HG03108 (cell line): ENCODE measurements at regions not wholly inside any gene's neighbourhood (a gene's known extent, or its start where the extent isn't known, plus 50 kb on each side); places are given as distances from the start of the nearest gene placed in this dataset.

Experiments
- ATAC-seq: cut with Tn5 transposase; IDR thresholded peaks from one replicate; pipeline ENCODE4 v1.9.1; 2021; ENCODE audit warnings: moderate library complexity; ENCODE audit not compliant: unreplicated experiment

DNA sequence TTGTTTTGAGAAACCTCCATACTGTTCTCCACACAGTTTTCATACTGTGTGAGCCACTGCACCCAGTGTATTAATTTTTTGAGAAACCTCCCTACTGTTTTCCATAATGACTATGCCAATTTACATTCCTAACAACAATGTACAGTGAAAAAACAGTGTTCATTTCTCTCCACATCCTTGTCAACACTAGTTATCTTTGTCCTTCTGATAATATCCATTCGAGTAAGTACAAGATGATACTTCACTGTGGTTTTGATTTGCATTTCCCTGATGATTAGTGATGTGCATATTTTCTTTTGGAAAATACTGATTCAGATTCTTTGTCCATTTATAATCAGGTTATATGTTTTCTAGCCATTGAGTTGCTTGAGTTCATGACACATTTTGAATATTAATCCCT lies 462.0 kb downstream of the CDH11 start:
- ATAC-seq, result no peak

DNA sequence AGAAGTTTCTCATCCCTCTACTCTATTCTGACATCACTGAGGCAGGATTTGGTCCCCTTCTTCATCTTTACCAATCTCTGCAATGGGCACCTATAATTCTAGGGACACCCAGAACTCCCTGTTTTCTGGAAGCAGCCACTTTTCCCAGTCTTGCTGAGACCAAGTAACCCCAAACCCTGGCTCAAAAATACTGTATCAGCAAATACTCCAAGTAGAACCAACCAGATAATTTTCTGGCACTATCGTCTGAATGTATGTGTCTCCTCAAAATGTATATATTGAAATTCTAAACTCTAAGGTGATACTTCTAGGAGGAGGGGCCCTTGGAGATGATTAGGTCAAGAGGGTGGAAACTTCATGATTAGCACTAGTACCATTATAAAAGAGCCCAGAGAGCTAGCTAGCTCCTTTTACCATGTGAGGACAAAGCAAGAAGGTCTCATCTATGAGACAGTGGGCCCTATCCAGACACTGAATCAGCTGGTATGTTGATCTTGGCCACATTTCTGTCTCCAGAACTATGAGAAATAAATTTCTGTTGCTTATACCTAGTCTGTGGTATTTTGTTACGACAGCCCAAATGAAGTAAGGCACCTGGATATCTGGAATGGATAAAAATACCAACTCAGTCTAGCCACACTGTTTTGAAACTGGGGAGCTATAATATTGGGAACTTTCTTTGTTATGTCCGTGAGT lies 464.4 kb downstream of the CDH11 start:
- ATAC-seq, result no peak

- ATAC-seq, result no peak
Observed at GRCh38 chr16:64656471-64656870, 465.4 kb downstream of the CDH11 start.

DNA sequence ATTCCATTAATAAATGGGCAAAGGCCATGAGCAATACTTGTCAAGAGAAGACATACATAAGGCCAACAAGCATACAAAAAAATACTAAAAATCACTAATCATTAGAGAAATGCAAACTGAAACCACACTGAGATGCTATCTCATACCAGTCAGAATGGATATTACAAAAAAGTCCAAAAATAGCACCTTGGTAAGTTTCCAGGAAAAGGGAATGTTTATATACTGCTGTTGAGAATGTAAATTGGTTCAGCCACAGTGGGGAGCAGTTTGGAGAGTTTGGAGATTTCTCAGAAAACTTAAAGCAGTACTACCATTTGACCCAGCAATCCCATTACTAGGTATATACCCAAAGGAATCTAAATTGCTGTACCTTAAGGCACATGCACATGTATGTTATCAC lies 467.7 kb downstream of the CDH11 start:
- no peak for ATAC-seq

- ATAC-seq, result no peak
Observed at GRCh38 chr16:64648282-64648681, 473.6 kb downstream of the CDH11 start.

GRCh38 chr16:64641343-64641742 lies 480.5 kb downstream of the CDH11 start:
- no peak for ATAC-seq

GRCh38 chr16:64638766-64639165 lies 483.1 kb downstream of the CDH11 start:
- no peak for ATAC-seq

GRCh38 chr16:64629622-64630021 lies 492.2 kb downstream of the CDH11 start:
- no peak for ATAC-seq

DNA sequence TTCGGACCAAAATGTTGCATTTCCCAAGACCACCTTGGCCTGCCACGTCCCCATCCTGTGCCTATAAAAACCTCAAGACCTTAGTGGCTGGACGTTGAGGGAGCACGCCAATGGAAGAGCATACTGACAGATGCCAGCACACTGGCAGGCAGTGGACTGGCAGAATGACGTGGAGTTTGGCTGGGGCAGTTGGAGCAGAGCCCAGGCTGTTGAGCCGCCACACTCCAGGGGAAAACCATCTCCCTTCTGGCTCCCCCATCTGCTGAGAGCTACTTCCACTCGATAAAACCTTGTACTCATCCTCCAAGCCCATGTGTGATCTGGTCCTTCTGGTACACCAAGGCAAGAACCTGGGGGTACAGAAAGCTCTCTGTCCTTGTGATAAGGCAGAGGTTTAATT lies 494.1 kb downstream of the CDH11 start:
- no peak for ATAC-seq

DNA sequence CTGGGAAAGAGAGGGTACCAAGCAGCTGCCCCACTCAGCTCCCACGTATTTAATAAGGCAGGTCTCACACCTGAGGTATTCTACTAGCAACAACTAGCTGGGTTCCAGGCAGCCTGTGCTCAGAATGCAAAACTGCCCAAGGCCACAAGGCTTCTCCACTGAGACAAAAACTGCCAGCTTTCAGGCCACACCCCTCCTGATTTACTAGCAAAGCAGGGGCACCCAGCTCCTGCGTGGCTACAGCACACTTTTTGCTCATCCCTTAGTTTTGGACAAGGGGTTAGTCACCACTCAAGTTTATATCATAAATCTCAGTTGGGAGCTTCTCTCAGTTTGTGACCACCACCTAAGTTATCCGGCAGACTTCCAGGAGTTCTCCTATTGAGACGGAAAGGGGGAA lies 494.6 kb downstream of the CDH11 start:
- no peak for ATAC-seq

GRCh38 chr16:64626776-64627175 lies 495.1 kb downstream of the CDH11 start:
- ATAC-seq, result no peak

GRCh38 chr16:64621616-64622015 lies 500.2 kb downstream of the CDH11 start:
- no peak for ATAC-seq

DNA sequence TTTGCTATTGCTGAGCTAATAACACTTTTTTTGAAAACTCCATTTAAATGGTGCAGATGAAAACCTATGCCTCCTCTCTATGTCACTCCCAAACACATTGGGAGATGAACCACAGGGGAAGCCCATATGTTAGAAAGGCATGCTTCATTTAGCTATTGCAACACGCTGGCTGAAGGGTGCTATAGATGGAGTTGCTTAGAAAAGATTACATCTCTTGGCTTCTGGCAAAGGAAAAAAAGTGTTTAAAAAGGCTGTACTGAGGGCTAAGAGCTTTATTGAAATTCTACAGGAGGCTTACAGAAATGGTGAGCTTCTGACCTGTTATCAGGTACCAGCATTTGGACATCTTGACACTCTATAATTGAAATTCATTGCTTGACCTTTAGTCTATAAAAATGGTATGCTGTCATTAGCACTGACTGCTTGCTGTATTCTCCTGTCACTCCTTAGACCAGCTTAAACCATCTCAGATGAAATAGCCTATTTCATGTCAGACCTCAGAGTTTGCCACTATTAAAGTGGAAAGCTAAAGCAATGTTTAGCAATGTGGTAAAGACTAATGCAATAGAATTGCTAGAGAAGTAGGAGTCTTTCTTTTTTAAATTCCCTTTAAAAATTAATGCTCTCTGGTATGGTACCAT lies 503.9 kb downstream of the CDH11 start:
- ATAC-seq, result no peak

DNA sequence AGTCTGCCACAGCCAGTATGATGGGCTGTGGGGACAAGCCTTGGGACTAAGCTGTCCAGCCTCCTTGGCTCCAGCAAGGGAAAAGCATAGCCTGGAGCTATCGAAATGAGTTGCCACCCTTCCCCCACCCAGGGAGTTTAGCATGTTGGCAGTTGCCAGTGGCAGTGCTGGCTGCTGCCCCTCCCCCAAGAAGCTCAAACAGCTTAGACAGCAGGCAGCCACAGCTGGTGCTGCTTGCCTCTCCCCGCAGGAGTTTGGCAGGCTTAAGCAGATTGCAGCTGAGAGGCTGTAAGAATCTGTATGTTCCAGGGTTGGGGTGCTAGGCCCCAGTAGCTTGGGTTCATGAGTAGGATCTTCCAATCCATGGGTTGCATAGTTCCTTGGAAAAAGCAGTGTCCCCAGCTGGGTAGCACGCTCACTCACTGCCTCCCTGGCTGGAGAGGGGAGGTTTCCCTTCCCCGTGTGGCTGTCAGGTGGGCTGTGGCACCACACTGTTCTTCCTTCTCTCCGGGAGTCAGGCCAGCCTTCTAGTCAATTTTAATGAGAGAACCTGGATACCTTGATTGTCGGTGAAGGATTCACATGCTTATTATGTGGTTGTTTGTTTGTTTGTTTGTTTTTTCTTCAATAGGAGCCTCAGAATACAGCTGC lies 506.1 kb downstream of the CDH11 start:
- no peak for ATAC-seq

DNA sequence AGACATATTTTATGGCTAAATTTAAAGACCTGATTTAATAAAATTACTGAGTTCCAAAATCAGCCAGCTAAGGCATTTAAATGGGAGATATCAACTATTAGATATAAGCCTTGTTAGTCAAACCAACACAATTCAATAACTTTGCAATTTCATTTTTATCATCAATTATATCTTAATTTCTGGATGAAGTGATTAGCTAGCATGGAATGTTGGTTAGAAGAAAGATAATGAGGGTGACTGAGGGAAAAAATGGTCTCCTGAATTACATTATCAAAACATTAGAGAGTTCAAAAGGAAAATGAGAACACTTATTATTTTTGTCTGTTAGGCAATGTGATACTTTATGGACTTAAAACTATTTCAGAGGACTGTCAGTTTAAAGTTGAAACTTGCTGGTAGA lies 525.7 kb downstream of the CDH11 start:
- no peak for ATAC-seq

- ATAC-seq, result no peak
Observed at GRCh38 chr16:64590513-64590912, 531.4 kb downstream of the CDH11 start.

GRCh38 chr16:64589836-64590235 lies 532.0 kb downstream of the CDH11 start:
- ATAC-seq, result no peak

- ATAC-seq, result no peak
Observed at GRCh38 chr16:64586781-64587180, 535.1 kb downstream of the CDH11 start.

GRCh38 chr16:64585367-64585766 lies 536.5 kb downstream of the CDH11 start:
- no peak for ATAC-seq

DNA sequence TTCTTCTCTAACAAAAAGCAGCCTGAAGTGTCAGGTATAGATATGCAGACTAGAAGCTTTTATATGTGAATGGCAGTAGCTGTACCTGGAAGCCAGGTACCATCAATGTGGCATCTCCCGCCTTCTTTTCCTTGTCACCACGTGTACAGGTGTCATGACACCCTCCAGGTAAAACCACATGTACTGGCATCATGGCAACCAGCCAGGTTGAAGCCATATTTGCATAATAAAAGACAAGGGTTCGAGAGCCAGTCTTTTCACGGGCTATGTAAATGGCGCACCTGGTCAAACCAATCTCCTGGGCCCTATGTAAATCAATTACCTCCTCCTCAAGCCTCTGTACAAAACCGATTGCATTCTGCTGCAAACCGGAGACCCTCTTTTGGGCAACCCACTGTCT lies 541.3 kb downstream of the CDH11 start:
- ATAC-seq, result no peak

GRCh38 chr16:64579712-64580111 lies 542.2 kb downstream of the CDH11 start:
- ATAC-seq, result no peak

DNA sequence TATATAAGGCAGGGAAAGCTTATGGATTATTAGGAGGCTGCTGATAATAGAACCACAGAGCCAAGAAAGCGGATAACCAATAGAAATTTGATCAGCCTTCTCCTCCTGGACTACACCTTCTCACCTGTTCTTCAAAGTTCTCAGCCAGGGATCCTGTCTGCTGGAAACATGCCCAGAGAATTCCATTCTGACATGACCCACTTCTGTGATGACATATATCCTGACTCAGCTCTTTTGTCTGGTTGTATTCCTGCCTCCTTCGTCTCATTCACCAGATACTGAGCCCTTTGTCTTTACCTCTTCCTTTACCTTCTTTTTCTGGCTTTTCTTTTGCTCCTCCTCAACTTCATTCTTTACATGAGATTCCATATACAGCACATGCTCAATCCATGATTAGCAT lies 576.1 kb downstream of the CDH11 start:
- ATAC-seq, result no peak
